Left ventricle myocardium inferior (tissue), 1 donor: ENCODE measurements at regions not wholly inside any gene's neighbourhood (a gene's known extent, or its start where the extent isn't known, plus 50 kb on each side); places are given as distances from the start of the nearest gene placed in this dataset.

Source experiments
- DNase-seq: peaks from one replicate; pipeline ENCODE4 v3.0.0-alpha.2; 2020
- H3K27ac ChIP-seq: fragments of 200-600 bp; replicated peaks from 2 replicates; pipeline ENCODE4 v1.8.0; 2021
- H3K27me3 ChIP-seq: fragments of 200-600 bp; 2 replicates; pipeline ENCODE4 v1.8.0; 2021; ENCODE audit warnings: low read depth
- H3K36me3 ChIP-seq: fragments of 200-600 bp; 2 replicates; pipeline ENCODE4 v1.8.0; 2021
- H3K4me1 ChIP-seq: fragments of 200-600 bp; 2 replicates; pipeline ENCODE4 v1.8.0; 2021
- H3K4me3 ChIP-seq: fragments of 200-600 bp; 2 replicates; pipeline ENCODE4 v1.8.0; 2021; ENCODE audit warnings: mild to moderate bottlenecking, moderate library complexity
- H3K9me3 ChIP-seq: fragments of 200-600 bp; replicated peaks from 2 replicates; pipeline ENCODE4 v1.8.0; 2021
- CTCF ChIP-seq: fragments of 200-600 bp; IDR thresholded peaks from 2 replicates; pipeline ENCODE4 v1.8.0; 2021; ENCODE audit warnings: antibody characterized with exemption, mild to moderate bottlenecking, borderline replicate concordance
- intact Hi-C: fragments of 100-400 bp; cut with micrococcal nuclease; formaldehyde crosslinking; loops from one replicate; pipeline ENCODE4 v1.11.0; 2022
- donor health status: DM: no; HTN: yes; CAD: no; lungs with severe emphysema.

GRCh38 chr10:130361351-130362105, 225.3 kb downstream of the GLRX3 start:
- H3K4me1 ChIP-seq = peaks cover 24% of the 10 kb centered on the region
- no peaks in the 10 kb centered on the region for H3K9me3 ChIP-seq
- H3K36me3 ChIP-seq = no peaks in the 10 kb centered on the region
- intact Hi-C loops = no loop called here
- peaks cover 18% of the 10 kb centered on the region for H3K27me3 ChIP-seq
- no peak for DNase-seq
- no peak overlapping the region for H3K4me3 ChIP-seq
- no peak for TF ChIP-seq CTCF
- peak overlapping the region; percentile 54 for H3K27ac ChIP-seq

- no peaks in the 10 kb centered on the region for H3K36me3 ChIP-seq
- intact Hi-C loops = no loop called here
- no peak for TF ChIP-seq CTCF
- DNase-seq = peak; percentile 48
- H3K9me3 ChIP-seq = no peaks in the 10 kb centered on the region
- no peak overlapping the region for H3K4me3 ChIP-seq
- H3K4me1 ChIP-seq = peaks cover 24% of the 10 kb centered on the region
- H3K27me3 ChIP-seq = peaks cover 18% of the 10 kb centered on the region
- peak overlapping the region; percentile 54 for H3K27ac ChIP-seq
Measured at GRCh38 chr10:130362308-130362761, 226.1 kb downstream of the GLRX3 start.

GRCh38 chr10:130363051-130363450, 226.9 kb downstream of the GLRX3 start:
- intact Hi-C loops = no loop called here
- H3K4me1 ChIP-seq = peaks cover 24% of the 10 kb centered on the region
- peaks cover 18% of the 10 kb centered on the region for H3K27me3 ChIP-seq
- TF ChIP-seq CTCF = no peak
- no peaks in the 10 kb centered on the region for H3K36me3 ChIP-seq
- no peak overlapping the region for H3K4me3 ChIP-seq
- no peaks in the 10 kb centered on the region for H3K9me3 ChIP-seq
- no peak for DNase-seq
- H3K27ac ChIP-seq = no peak overlapping the region

- intact Hi-C loops = no loop called here
- TF ChIP-seq CTCF = no peak
Measured at GRCh38 chr10:130363899-130364445, 227.8 kb downstream of the GLRX3 start.

GRCh38 chr10:130364631-130365411, 228.6 kb downstream of the GLRX3 start:
- no peak for TF ChIP-seq CTCF
- H3K4me3 ChIP-seq = no peak overlapping the region
- intact Hi-C loops = no loop called here
- no peak overlapping the region for H3K27ac ChIP-seq
- no peaks in the 10 kb centered on the region for H3K36me3 ChIP-seq
- no peak for DNase-seq
- peaks cover 24% of the 10 kb centered on the region for H3K4me1 ChIP-seq
- peaks cover 24% of the 10 kb centered on the region for H3K27me3 ChIP-seq
- no peaks in the 10 kb centered on the region for H3K9me3 ChIP-seq

More at GRCh38 chr10:130363899-130364445, 227.8 kb downstream of the GLRX3 start:
- DNase-seq = no peak
- H3K4me1 ChIP-seq = peaks cover 24% of the 10 kb centered on the region
- no peaks in the 10 kb centered on the region for H3K9me3 ChIP-seq
- no peaks in the 10 kb centered on the region for H3K36me3 ChIP-seq
- H3K27me3 ChIP-seq = peaks cover 18% of the 10 kb centered on the region
- H3K27ac ChIP-seq = no peak overlapping the region
- no peak overlapping the region for H3K4me3 ChIP-seq
